HG02840 (cell line): ENCODE measurements at regions not wholly inside any gene's neighbourhood (a gene's known extent, or its start where the extent isn't known, plus 50 kb on each side); places are given as distances from the start of the nearest gene placed in this dataset.

Source experiments
- ATAC-seq: cut with Tn5 transposase; IDR thresholded peaks from one replicate; pipeline ENCODE4 v1.9.1; 2021; ENCODE audit warnings: mild to moderate bottlenecking, moderate library complexity, moderate number of reproducible peaks; ENCODE audit not compliant: unreplicated experiment, low FRiP score

GRCh38 chrX:39704590-39704989, 393.2 kb downstream of the BCOR start:
- no peak for ATAC-seq

- ATAC-seq, result no peak
These were observed 392.5 kb downstream of the BCOR start for GRCh38 chrX:39705290-39705689.

- no peak for ATAC-seq
These were observed 388.4 kb downstream of the BCOR start for GRCh38 chrX:39709364-39709763.

- no peak for ATAC-seq
These were observed 387.9 kb downstream of the BCOR start for GRCh38 chrX:39709812-39710211.

GRCh38 chrX:39710776-39711175, 387.0 kb downstream of the BCOR start:
- ATAC-seq, result no peak

GRCh38 chrX:39714471-39714870, 383.3 kb downstream of the BCOR start:
- ATAC-seq, result no peak

- no peak for ATAC-seq
These were observed 381.4 kb downstream of the BCOR start for GRCh38 chrX:39716401-39716800.

- ATAC-seq, result no peak
These were observed 380.8 kb downstream of the BCOR start for GRCh38 chrX:39716802-39717540.

- no peak for ATAC-seq
These were observed 378.8 kb downstream of the BCOR start for GRCh38 chrX:39718981-39719380.

GRCh38 chrX:39720945-39721344, 376.8 kb downstream of the BCOR start:
- ATAC-seq, result no peak

GRCh38 chrX:39721566-39722279, 376.0 kb downstream of the BCOR start:
- ATAC-seq, result no peak

GRCh38 chrX:39724544-39724943, 373.2 kb downstream of the BCOR start:
- no peak for ATAC-seq

GRCh38 chrX:39725114-39725513, 372.6 kb downstream of the BCOR start:
- no peak for ATAC-seq

- no peak for ATAC-seq
These were observed 371.7 kb downstream of the BCOR start for GRCh38 chrX:39725928-39726619.

GRCh38 chrX:39726771-39727170, 371.0 kb downstream of the BCOR start:
- no peak for ATAC-seq

GRCh38 chrX:39728025-39728424, 369.7 kb downstream of the BCOR start:
- ATAC-seq, result no peak

- no peak for ATAC-seq
These were observed 368.7 kb downstream of the BCOR start for GRCh38 chrX:39728852-39729598.

- ATAC-seq, result no peak
These were observed 367.6 kb downstream of the BCOR start for GRCh38 chrX:39729981-39730661.

GRCh38 chrX:39730662-39731329, 367.0 kb downstream of the BCOR start:
- no peak for ATAC-seq

- ATAC-seq, result no peak
These were observed 366.5 kb downstream of the BCOR start for GRCh38 chrX:39731330-39731667.
